NCI-H774 (cell line): ENCODE measurements at regions not wholly inside any gene's neighbourhood (a gene's known extent, or its start where the extent isn't known, plus 50 kb on each side); places are given as distances from the start of the nearest gene placed in this dataset.
"Not testable (repeated sequence)": the region's sequence is repeated elsewhere in the genome, so short reads cannot be mapped to it uniquely, and the experiment has no call there.

Experiments used
- DNase-seq: peaks from one replicate; lab custom pipeline; 2025; lab: John Stamatoyannopoulos, UW

DNA sequence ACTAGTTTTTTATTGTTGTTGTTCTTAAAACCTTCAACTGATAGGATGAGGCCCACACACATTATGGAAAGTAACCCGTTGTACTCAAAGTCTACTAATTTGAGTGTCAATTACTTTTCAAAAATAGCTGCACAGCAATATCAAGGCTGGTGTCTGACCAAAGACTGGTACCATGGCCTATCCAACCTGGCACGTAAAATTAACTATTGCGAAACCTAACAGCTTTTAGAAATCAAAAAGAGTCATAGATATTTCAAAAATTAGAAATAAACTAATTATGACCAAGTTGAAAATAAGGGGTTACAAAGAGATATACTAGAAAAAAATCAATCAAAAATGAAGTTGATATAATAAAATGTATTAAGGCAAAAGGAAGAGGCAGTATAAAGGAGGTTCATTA is 501.5 kb upstream of the SLC8A1 start:
- DNase-seq: no peak

DNA sequence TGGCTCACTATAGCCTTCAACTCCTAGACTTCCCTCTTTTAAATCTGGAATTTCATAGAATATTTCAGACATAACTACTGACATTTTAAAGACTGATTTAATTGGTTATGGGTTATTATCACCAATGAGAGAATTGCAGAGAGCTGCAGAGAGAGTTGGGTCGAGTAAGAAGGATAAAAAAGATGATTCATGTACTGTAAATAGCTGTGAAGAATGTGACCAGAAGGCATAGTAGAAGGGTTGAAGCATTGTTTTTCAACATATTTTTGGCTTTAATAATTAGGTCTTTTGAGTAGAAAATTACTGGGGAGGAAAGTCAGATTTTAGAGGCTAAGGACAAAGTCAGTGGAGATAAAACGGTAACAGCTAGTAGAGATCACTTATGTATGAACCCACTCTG is 503.2 kb upstream of the SLC8A1 start:
- DNase-seq: no peak

DNA sequence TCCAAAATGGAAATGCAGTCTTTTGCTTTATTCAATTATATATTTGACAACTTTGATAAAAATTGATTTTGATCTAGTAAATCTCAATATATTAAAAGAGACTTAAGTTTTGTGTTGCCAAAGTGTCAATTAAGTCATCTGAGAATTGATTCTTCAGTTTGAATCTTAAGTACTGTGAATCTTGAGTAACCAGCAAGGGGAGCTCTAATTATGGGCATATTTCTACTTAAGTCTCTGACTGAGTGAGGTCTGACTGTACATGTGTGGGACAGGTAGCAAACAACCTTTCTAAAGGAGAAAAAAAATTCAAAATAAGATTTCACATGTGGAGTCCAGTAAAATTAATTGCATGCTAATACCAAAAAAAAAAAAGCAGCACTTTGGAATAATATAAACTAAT is 503.7 kb upstream of the SLC8A1 start:
- DNase-seq: no peak

DNA sequence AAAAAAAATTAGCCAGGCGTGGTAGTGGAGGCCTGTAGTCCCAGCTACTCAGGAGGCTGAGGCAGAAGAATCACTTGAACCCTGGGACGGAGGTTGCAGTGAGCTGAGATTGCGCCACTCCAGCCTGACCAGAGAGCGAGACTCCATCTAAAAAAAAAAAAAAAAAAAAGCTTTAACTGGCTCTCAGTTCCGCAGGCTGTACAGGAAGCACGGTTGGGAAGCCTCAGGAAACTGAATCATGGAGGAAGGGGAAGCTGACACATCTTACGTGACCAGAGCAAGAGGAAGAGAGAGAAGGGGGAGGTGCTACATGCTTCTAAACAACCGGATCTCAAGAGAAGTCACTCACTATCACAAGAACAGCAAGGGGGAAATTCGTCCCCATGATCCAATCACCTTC is 505.6 kb upstream of the SLC8A1 start:
- no peak for DNase-seq

DNA sequence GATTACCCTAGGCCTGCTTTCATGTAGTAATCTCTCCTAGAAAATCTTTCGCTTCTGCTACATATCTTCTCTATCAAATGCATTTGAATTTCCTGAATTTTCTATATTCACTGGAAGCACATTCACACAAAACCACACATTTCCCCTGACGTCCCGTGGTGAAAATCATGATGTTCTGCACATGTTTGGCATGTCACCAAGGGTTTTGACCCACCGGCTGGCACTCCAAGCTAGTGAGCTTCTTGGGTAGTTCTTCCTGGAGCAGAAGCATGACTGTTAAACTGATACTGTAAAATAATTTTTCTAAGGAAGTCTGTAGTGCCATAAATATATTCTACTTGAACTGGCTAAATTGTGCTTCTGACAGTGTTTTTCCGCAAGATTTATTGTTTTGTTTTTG is 510.1 kb upstream of the SLC8A1 start:
- DNase-seq: no peak

DNA sequence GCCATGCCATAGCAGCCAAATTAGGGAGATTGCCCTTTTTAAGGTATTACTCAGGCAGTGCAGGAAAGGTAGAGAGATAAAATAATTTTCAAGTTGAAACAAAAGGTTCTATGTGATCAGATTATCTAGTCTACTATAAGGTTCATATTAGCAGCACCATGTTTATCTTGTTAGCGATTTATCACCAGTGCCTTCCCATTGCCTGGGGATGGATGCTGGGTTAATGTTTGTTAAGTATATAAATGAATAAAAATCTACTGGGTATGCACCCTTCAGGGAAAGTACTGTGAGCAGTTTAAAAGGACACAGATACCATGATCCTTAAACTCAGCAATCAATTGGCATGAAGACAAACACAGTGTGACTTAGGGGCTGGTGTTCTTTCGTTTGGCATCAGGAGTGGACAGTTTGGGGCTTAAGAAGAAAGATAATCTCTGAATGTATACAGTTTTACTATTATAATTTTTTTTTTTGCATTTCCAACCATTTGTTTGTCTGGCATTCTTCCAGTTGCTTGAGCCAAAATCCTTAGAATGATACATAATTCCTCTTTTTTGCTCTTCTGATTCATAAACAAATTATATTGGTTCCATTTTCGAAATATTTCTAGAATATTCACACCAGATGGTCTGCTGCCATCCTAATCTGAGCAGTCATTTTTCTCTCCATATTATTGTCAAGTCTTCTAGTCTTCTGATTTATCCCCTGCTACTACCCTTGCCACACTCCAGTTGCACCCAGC is 512.8 kb upstream of the SLC8A1 start:
- DNase-seq: no peak

DNA sequence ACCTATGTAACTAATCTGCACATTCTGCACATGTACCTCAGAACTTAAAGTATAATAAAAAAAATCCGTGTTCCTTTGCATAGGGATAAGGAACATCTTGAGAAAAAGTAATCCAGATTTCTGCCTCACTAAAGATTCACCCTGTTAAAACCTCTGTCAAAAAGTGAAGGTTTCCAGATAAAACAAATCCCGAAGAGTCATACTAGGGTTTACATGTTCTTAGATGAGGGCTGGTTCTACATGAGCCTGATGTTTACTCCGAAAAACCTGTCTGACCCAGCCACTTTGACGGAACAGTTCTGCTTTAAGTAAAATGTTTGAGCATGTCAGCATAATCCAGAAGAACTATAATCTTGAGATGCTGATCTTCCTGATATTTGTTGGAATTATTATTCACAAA is 515.6 kb upstream of the SLC8A1 start:
- no peak for DNase-seq

DNA sequence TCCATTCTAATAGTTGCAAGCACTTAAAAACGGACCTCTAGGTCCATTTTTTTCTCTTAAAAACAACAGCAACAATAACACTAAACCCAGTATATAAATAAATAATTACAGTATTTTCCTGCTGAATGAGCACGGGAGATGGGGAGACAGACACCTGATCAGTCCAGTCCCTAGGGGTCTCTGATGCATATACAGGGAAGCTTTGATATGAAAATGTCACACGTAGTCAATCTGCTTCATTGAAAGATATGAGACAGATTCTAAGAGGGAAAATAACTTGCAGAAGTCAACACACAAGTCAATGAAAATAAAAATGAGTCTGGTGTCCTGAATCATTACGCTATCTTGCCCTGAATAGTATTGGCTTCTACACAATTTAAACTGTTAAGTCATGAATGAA is 523.3 kb upstream of the SLC8A1 start:
- DNase-seq: no peak

DNA sequence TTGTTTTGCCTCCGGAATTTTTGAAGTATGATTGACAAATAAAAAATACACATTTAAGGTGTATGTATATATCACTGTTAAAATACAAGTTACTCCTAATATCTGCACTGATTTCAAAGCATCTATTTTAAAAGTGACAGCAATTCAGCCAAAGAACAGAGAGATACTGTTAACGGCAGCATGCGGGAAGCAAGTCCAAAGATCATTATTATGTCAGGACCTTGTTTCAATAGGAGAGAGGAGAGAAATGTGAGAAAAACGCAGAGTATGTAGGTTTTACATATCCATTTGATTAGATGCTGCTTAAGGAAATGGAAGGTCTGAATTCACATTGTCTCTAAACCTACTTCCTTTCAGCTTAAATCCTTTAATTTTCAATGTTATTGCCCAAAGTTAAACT is 545.5 kb upstream of the SLC8A1 start:
- no peak for DNase-seq

DNA sequence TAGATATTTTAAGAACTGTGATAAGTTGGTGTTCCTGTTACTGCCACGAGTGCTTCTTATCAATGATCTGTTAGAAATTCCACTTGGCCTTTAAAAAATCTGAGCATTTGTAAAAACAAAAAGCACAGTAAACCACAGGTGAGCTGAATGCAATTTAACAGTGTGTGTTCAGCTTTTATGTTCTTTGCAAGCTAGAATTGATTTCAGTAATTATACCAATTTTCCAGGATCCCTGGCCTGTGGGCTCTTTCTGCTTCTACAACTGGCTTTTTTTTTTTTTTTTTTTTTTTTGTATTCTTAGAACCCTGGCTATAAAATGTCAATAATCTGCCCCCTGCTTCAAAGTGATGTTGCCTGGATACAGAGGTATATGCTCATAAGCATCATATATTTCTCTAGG is 548.5 kb upstream of the SLC8A1 start:
- peak; percentile 52 for DNase-seq

DNA sequence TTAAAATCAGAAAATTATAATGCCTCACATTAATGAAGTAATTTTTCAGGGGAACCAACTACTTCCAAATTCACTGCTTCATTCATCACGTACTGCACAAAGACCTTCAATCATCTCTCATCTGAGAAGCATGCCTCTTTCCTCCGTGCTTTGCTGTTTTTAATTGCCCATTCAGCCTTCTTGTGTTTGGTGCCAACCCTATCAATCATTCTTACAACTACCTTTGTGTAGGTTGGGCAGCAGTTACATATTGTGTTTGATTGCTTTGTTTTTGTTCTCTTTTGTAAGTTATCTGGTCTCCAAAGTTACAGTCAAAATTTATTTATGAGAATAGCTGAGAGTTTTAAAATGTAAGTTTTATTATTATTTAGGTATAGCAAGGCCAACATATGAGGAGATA is 549.0 kb upstream of the SLC8A1 start:
- DNase-seq: peak; percentile 87

DNA sequence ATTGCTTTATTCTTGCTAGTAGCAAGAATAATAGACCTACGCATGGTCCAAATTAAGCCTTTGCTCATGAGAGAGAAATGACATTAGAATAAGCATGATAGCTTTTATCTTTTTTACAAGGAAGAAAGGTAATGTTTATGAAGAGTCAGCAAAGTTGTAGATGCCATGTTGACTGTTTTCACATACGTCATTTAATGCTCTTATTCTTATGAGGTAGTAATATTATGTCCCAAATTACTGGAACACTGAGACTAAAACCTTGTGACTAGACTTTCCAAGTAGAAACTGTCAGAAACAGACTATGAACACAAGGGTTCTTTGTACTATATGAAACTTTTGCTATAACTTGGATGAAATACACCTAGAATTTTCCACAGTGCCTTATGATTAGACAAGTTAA is 552.8 kb upstream of the SLC8A1 start:
- no peak for DNase-seq

DNA sequence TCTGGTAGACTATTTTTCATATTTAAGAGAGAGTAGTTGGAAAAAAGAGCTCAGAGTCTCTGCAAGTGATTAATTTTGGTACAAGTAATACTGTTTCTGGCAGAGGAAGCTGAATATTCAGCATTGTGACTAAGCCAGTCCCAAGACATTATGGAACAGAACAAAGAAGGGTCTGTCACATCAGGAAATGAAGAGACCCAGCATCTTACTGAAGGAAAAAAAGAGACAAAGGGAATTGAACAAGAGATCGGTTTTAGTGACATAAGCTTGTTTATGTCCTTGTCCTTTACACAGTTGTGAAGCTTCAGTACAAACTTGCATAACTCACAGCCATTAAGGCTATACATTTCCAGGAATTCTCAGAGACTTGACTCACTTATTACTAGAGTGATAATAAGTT is 568.5 kb upstream of the SLC8A1 start:
- no peak for DNase-seq

DNA sequence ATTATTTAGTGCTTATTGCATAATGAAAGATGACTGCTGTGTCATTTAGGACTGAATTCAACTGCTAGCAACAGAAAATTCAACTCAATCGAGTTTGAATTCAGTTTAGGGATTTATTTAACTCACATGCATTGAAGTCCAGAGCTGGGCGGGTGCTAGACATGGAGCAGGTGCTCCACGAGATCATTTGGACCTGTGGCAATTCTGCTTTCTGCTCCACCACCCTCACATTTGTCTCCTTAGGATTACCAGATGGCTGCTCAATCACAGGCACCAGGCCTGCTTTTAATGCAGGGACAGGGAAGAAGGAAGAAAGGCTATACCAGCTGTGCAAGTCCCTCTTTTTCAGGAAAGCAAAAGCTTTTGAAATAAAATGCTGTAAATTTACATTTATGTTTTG is 572.9 kb upstream of the SLC8A1 start:
- no peak for DNase-seq

DNA sequence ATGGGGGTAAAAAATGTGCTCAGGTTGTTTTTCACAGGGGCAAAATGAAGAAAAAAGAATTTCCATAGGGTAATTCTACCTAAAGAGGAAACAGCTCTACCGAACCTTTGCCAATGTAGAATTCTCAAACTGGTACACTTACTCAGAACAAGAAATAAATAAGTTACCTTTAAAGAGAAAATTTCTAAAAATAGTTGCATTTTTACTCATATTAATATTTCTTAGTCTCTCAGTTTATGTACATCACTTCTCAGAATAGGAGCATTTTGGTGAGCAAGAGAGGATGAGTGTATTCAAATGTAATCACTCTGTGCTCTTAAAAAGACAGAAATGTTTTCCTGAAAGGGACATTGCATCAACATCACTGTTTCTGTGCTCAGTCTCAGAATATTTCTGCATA is 574.7 kb upstream of the SLC8A1 start:
- DNase-seq: no peak

DNA sequence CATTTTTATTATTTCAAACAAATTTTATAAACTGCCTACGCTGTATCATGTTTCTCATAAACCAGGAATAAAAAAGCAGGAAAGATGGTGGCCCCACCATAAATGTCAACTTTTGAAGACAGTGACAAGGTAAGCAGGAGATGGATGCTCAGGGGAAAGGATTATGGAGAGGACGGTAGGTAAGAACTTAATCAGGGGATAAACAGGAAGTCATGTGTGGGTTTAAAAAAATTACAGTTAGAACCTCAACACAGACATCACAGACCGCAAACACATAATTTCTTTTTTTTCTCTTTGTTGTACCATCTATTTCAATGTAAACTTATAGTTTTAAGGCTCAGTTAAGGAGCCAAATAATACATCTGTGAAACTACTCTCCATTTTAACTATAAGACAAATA is 575.2 kb upstream of the SLC8A1 start:
- DNase-seq: no peak

DNA sequence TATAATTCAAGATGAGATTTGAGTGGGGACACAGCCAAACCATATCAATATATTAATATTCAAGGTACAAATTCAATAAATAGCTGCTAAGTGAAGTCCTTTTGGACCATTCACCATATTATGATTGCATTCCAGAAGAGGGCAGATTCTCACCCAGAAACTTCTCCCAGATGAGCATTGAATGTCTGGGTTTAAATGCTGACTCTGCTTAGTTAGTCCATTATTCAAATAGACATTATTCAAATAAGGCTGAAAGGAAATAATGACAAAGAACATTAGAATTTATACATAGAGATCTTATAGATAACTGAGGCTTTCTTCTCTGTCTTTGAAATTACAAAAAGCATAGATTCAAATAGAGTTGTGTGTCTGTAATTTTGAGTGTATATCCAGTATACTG is 579.4 kb upstream of the SLC8A1 start:
- no peak for DNase-seq

DNA sequence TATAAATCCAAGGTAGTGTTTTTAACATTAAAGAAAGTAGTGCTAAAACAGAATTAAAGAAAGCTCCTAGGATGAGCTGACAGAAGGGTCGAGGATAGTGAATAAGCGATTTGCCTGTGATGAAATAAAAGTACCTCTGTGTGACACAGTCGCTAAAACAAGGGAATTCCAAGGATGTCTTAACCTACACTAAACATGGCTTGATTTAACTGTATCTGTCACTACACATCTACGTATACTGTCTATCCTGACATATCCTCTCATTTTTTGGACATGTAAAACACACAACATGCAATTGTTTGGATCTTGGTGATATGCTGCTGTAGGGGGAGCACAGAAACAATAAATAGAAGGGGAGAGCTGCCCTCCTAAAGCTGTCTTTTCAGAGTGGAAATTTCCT is 580.8 kb upstream of the SLC8A1 start:
- DNase-seq: no peak

DNA sequence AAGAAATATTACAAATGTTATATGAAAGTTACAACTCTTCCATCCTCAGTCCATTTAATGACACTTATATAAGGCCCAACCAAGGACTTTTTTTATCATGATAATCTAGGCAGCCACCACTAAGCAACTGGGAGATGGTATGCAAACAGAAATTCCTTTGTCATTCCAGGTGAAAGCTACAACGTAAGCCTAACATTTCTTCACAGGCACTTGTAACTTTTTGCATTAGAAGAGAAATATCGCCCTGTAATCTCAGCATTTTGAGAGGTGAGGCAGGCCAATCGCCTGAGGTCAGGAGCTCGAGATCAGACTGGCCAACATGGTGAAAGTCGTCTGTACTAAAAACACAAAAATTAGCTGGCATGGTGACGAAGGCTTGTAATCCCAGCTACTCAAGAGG is 581.2 kb upstream of the SLC8A1 start:
- no peak for DNase-seq

DNA sequence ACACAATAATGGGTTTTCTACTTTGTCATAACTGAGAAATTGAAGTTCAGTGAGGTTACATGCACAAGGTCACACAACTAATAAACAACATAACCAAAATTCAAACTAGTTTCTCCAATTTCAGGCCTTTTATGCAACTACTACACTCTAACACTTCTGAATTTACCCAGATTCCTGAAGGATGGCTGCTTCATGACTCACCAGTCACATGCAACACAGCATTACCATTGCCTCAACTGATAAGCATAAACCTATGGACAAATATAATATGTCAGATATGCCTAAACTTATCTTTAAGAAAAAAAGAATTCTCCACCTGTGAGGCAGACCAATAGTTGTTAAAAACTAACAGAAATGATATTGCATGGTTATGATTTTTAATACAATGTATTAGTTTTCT is 586.5 kb upstream of the SLC8A1 start:
- DNase-seq: no peak

DNA sequence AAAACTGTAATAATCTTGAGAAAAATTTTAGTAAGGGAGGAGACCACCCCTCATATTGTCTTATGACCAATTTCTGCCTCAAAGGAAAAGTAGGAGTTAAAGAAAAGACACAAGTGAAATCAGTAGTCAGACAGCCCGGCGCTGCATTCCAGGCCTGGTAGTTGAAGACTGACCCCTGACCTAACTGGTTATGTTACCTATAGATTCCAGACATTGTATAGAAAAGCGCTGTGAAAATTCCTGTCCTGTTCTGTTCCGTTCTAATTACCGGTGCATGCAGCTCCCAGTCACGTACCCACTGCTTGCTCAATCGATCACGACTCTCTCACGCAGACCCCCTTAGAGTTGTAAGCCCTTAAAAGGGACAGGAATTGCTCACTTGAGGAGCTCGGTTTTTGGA is 587.9 kb upstream of the SLC8A1 start:
- not testable (repeated sequence) for DNase-seq

DNA sequence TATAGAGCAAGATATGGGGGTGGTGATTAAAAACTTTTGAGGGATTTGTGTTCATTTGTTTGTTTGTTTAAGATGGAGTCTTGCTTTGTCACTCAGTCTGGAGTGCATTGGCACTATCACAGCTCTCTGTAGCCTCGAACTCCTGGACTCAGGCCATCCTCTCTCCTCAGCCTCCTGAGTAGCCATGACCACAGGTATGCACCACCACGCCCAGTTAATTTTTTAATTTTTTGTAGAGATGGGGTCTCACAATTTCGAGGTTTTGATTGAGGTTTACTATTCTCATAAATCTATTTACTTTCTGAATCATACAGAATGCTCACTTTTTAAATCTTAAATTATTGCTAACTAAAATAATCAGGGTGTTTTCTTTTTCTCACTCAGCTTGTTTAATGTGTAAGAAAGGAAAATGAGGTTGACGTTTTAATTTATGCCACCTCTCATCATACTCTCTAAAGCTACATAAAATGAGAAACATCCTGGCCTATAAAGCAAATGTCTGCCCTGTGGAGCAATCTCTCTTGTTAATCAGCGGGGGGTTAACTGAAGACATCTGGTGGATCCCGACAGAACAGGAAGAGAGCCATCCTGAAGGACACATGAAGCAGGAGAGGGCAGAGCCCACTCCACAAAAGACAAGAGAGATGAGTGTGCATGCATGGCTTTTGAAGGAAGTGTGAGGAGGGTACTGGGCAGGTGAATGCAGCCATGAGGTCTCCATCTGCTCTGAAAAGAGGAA is 589.1 kb upstream of the SLC8A1 start:
- no peak for DNase-seq

DNA sequence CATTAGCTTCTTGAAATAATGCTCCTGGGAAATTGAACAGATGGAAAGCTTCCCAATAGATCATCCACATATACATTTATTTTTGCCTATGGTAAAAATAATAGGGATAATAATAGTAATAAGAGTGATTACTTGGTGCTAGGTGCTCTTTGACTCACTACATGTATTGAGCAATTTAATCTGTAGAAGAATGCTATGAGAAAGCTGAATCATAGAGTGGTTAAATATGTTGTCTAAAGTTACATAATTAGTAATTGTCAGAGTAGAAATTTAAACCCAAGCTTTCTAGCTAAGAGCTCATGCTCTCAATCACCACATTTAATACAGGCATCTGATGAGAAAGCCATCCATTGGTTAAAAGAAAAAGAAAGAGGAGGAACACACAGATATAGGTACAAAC is 590.5 kb upstream of the SLC8A1 start:
- DNase-seq: no peak

DNA sequence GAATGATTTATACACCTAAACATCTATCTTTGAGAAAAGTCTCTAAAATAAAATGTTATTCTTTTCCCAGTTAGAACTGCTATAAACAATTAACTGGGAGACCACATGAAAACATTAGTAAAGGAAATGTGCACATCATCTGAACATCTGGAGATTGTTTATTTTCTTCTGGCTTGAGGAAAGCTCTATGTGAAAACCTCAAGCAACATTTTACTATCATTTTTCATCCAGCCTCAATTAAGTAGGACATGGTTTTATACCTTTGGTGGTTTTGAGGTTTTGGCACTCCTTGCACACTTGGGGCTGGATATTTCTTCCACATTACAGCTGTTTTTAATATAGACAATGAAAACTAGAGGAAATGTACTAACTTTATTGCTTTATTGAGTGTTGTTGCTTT is 609.5 kb upstream of the SLC8A1 start:
- no peak for DNase-seq
